K562 (cell line): ENCODE measurements at regions not wholly inside any gene's neighbourhood (a gene's known extent, or its start where the extent isn't known, plus 50 kb on each side); places are given as distances from the start of the nearest gene placed in this dataset.

Experiments used
- CREB1 ChIP-seq, 2 experiments: sonication (generic) in 1 of 2; formaldehyde crosslinking in 1 of 2; IDR thresholded peaks; 2 replicates each; pipeline versions ENCODE4 v1.6.1 to v1.8.0; 2012 to 2022; ENCODE audit warnings: inconsistent platforms in 1 of 2, mild to moderate bottlenecking in 1 of 2, missing genetic modification reagents in 1 of 2, moderate library complexity in 1 of 2
- CTBP1 ChIP-seq: fragments of 450-650 bp; IDR thresholded peaks from 2 replicates; pipeline ENCODE4 v1.6.1; 2016; ENCODE audit warnings: borderline replicate concordance
- DIDO1 ChIP-seq: fragments of 450-650 bp; IDR thresholded peaks from 2 replicates; pipeline ENCODE4 v1.6.1; 2016; ENCODE audit warnings: low read depth, missing biosample characterization, missing genetic modification characterization
- ESRRB ChIP-seq: fragments of 250-450 bp; sonication (Bioruptor Pico); IDR thresholded peaks from 2 replicates; pipeline ENCODE4 v1.5.0; 2020; ENCODE audit warnings: mild to moderate bottlenecking, moderate library complexity, borderline replicate concordance
- HDGF ChIP-seq: fragments of 450-650 bp; IDR thresholded peaks from 2 replicates; pipeline ENCODE4 v1.6.1; 2016
- MCM7 ChIP-seq, 2 experiments: fragments of 450-650 bp; IDR thresholded peaks; 2 replicates each; pipeline ENCODE4 v1.6.1; 2016 to 2018
- MIER1 ChIP-seq: fragments of 450-650 bp; IDR thresholded peaks from 2 replicates; pipeline ENCODE4 v1.6.1; 2016; ENCODE audit warnings: antibody characterized with exemption, mild to moderate bottlenecking, low read depth
- NR1H2 ChIP-seq: sonication (generic); formaldehyde crosslinking; IDR thresholded peaks from 2 replicates; pipeline ENCODE4 v1.4.0; 2020; ENCODE audit warnings: mild to moderate bottlenecking, missing genetic modification reagents
- SMARCA4 ChIP-seq: fragments of 450-650 bp; IDR thresholded peaks from 2 replicates; pipeline ENCODE4 v1.6.1; 2016
- TFAM ChIP-seq: fragments of 250-450 bp; sonication (Bioruptor Pico); conservative IDR thresholded peaks from 2 replicates; pipeline ENCODE4 v1.5.0; 2021; ENCODE audit warnings: mild to moderate bottlenecking, moderate library complexity
- ZBTB1 ChIP-seq: sonication (generic); formaldehyde crosslinking; IDR thresholded peaks from 2 replicates; pipeline ENCODE4 v1.8.1; 2023; ENCODE audit warnings: missing genetic modification reagents, low read depth, mild to moderate bottlenecking, borderline replicate concordance
- ZNF134 ChIP-seq: fragments of 250-450 bp; sonication (Bioruptor Pico); conservative IDR thresholded peaks from 2 replicates; pipeline ENCODE4 v1.4.0; 2020
- ZNF143 ChIP-seq: sonication (generic); formaldehyde crosslinking; IDR thresholded peaks from 2 replicates; pipeline ENCODE4 v1.9.0; 2022; ENCODE audit warnings: mild to moderate bottlenecking, missing genetic modification reagents
- TF ChIP-seq, protein P1 (sequence below): fragments of 450-650 bp; IDR thresholded peaks from 2 replicates; pipeline ENCODE4 v1.7.0; 2016; ENCODE audit warnings: borderline replicate concordance
- TF ChIP-seq, protein P2 (sequence below): fragments of 200-400 bp; formaldehyde crosslinking; IDR thresholded peaks from 2 replicates; pipeline ENCODE4 v1.6.1; 2017; ENCODE audit warnings: mild to moderate bottlenecking, low read depth, low read length, moderate library complexity
- TF ChIP-seq, protein P3 (sequence below): conservative IDR thresholded peaks from 2 replicates; pipeline ENCODE4 v1.6.1; 2011; ENCODE audit warnings: low read depth, mild to moderate bottlenecking, low read length; ENCODE audit not compliant: control insufficient read depth
- TF ChIP-seq, protein P4 (sequence below): fragments of 250-450 bp; sonication (Bioruptor Pico); IDR thresholded peaks from 2 replicates; pipeline ENCODE4 v1.4.0; 2020; ENCODE audit warnings: mild to moderate bottlenecking
- TF ChIP-seq, protein P5 (sequence below), 2 experiments: fragments of 450-650 bp in 1 of 2; IDR thresholded peaks; 2 replicates each; pipeline ENCODE4 v1.6.1; 2011 to 2017; ENCODE audit warnings: low read depth in 2 of 2, antibody characterized with exemption in 1 of 2, borderline replicate concordance in 1 of 2, low read length in 1 of 2, mild to moderate bottlenecking in 1 of 2, mixed read lengths in 1 of 2; ENCODE audit not compliant: control insufficient read depth in 1 of 2

DNA sequence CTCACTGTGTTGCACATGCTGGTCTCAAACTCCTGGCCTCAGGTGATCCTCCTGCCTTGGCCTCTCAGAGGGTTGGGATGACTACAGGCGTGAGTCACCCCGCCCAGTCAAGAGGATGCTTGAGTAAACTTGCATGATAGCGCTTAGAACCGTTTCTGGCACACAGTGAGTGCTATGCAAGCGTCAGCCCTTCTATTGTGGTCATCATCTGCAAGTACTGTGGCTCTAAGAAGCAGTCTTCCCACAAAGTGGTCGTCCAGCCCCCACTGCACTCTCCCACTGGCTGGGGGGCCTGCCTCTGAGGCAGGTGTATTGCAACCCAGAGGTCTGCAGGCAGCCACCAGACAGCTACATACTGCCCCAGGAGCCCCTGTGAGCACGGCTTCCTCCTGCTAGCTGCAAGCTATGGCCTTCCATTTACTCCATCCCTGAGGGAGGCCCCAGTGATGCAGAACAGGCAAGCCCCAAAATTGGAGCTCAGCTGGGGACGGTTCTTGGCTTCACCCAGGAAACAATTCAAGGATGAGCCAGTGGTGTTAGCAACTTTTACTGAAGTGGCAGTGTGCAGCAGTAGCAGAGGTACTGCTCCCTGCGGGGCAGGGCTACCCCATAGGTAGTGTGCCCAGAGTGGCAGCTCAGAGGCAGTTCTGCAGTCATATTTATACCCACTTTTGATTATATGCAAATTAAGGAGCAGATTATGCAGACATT, 95.4 kb downstream of the LSM3 start (continued):
- 0 out of 2 replicates have a peak, but pooled peaks have one; percentile 24 for TF ChIP-seq SMARCA4
- TF ChIP-seq, protein P1, sequence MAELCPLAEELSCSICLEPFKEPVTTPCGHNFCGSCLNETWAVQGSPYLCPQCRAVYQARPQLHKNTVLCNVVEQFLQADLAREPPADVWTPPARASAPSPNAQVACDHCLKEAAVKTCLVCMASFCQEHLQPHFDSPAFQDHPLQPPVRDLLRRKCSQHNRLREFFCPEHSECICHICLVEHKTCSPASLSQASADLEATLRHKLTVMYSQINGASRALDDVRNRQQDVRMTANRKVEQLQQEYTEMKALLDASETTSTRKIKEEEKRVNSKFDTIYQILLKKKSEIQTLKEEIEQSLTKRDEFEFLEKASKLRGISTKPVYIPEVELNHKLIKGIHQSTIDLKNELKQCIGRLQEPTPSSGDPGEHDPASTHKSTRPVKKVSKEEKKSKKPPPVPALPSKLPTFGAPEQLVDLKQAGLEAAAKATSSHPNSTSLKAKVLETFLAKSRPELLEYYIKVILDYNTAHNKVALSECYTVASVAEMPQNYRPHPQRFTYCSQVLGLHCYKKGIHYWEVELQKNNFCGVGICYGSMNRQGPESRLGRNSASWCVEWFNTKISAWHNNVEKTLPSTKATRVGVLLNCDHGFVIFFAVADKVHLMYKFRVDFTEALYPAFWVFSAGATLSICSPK = no peak
- no peak for TF ChIP-seq TFAM
- no peak for TF ChIP-seq DIDO1 (tag)
- no peak for TF ChIP-seq MCM7 (IDR thresholded peaks at IDR 0.05)
- no peak for TF ChIP-seq HDGF
- no peak for TF ChIP-seq ESRRB
- no peak for TF ChIP-seq MIER1
- peak; percentile 24; the same call in 1 of the 2 replicates for TF ChIP-seq NR1H2 (CRISPR knock-in tag)
- no peak for TF ChIP-seq CREB1 (IDR thresholded peaks at IDR 0.05)
- TF ChIP-seq CREB1 (CRISPR knock-in tag; IDR thresholded peaks at IDR 0.05) = peak; percentile 43; the same call in 1 of the 2 replicates
- TF ChIP-seq ZNF143 (CRISPR knock-in tag) = no peak
- TF ChIP-seq, protein P2, sequence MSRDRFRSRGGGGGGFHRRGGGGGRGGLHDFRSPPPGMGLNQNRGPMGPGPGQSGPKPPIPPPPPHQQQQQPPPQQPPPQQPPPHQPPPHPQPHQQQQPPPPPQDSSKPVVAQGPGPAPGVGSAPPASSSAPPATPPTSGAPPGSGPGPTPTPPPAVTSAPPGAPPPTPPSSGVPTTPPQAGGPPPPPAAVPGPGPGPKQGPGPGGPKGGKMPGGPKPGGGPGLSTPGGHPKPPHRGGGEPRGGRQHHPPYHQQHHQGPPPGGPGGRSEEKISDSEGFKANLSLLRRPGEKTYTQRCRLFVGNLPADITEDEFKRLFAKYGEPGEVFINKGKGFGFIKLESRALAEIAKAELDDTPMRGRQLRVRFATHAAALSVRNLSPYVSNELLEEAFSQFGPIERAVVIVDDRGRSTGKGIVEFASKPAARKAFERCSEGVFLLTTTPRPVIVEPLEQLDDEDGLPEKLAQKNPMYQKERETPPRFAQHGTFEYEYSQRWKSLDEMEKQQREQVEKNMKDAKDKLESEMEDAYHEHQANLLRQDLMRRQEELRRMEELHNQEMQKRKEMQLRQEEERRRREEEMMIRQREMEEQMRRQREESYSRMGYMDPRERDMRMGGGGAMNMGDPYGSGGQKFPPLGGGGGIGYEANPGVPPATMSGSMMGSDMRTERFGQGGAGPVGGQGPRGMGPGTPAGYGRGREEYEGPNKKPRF = no peak
- TF ChIP-seq, protein P3, sequence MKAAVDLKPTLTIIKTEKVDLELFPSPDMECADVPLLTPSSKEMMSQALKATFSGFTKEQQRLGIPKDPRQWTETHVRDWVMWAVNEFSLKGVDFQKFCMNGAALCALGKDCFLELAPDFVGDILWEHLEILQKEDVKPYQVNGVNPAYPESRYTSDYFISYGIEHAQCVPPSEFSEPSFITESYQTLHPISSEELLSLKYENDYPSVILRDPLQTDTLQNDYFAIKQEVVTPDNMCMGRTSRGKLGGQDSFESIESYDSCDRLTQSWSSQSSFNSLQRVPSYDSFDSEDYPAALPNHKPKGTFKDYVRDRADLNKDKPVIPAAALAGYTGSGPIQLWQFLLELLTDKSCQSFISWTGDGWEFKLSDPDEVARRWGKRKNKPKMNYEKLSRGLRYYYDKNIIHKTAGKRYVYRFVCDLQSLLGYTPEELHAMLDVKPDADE = no peak
- no peak for TF ChIP-seq ZNF134 (CRISPR knock-in tag)
- TF ChIP-seq ZBTB1 = 0 out of 2 replicates have a peak, but pooled peaks have one; percentile 43
- TF ChIP-seq, protein P4, sequence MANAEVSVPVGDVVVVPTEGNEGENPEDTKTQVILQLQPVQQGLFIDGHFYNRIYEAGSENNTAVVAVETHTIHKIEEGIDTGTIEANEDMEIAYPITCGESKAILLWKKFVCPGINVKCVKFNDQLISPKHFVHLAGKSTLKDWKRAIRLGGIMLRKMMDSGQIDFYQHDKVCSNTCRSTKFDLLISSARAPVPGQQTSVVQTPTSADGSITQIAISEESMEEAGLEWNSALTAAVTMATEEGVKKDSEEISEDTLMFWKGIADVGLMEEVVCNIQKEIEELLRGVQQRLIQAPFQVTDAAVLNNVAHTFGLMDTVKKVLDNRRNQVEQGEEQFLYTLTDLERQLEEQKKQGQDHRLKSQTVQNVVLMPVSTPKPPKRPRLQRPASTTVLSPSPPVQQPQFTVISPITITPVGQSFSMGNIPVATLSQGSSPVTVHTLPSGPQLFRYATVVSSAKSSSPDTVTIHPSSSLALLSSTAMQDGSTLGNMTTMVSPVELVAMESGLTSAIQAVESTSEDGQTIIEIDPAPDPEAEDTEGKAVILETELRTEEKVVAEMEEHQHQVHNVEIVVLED (CRISPR knock-in tag) = no peak
- TF ChIP-seq CTBP1 = peak; percentile 75
- TF ChIP-seq, protein P5, sequence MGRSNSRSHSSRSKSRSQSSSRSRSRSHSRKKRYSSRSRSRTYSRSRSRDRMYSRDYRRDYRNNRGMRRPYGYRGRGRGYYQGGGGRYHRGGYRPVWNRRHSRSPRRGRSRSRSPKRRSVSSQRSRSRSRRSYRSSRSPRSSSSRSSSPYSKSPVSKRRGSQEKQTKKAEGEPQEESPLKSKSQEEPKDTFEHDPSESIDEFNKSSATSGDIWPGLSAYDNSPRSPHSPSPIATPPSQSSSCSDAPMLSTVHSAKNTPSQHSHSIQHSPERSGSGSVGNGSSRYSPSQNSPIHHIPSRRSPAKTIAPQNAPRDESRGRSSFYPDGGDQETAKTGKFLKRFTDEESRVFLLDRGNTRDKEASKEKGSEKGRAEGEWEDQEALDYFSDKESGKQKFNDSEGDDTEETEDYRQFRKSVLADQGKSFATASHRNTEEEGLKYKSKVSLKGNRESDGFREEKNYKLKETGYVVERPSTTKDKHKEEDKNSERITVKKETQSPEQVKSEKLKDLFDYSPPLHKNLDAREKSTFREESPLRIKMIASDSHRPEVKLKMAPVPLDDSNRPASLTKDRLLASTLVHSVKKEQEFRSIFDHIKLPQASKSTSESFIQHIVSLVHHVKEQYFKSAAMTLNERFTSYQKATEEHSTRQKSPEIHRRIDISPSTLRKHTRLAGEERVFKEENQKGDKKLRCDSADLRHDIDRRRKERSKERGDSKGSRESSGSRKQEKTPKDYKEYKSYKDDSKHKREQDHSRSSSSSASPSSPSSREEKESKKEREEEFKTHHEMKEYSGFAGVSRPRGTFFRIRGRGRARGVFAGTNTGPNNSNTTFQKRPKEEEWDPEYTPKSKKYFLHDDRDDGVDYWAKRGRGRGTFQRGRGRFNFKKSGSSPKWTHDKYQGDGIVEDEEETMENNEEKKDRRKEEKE (IDR thresholded peaks at IDR 0.05; ENCODE audit: borderline replicate concordance in 1 of 2, control insufficient read depth in 1 of 2, low read depth in 2 of 2, low read length in 1 of 2) = no peak
